H1 (cell line): ENCODE measurements at regions not wholly inside any gene's neighbourhood (a gene's known extent, or its start where the extent isn't known, plus 50 kb on each side); places are given as distances from the start of the nearest gene placed in this dataset.

ENCODE experiments used
- CTCF ChIA-PET: fragments of 300-600 bp; sonication (Branson Sonifier 250); formaldehyde crosslinking; loops from one replicate; lab custom pipeline; 2021; ENCODE audit not compliant: partially characterized antibody; lab: Charles Lee
- POLR2A ChIA-PET: fragments of 300-600 bp; sonication (Branson Sonifier 250); formaldehyde crosslinking; loops from one replicate; lab custom pipeline; 2021; ENCODE audit warnings: inconsistent platforms; ENCODE audit not compliant: partially characterized antibody; lab: Charles Lee
- DNase-seq, 2 experiments: peaks; one replicate each; pipeline versions ENCODE4 v3.0.0 to v3.0.0-alpha.2; 2010 to 2022; ENCODE audit warnings: low spot score in 2 of 2, low read depth in 1 of 2, mixed read lengths in 1 of 2
- FAIRE-seq: peaks from 2 replicates; lab custom pipeline; 2011; peaks lifted over from hg19 to GRCh38; lab: Jason Lieb, UNC
- H2AFZ ChIP-seq: 2 replicates; pipeline ENCODE4 v1.8.1; 2012; ENCODE audit warnings: low read length, inconsistent platforms
- H2AK5ac ChIP-seq: 2 replicates; pipeline ENCODE4 v1.6.1; 2013; ENCODE audit warnings: low read depth, low read length
- H2BK120ac ChIP-seq: replicated peaks from 2 replicates; pipeline ENCODE3; 2013; ENCODE audit warnings: low read depth, low read length, inconsistent platforms
- H2BK12ac ChIP-seq: 2 replicates; pipeline ENCODE4 v1.6.1; 2013; ENCODE audit warnings: low read depth, low read length
- H2BK15ac ChIP-seq: 2 replicates; pipeline ENCODE4 v1.6.1; 2013; ENCODE audit warnings: low read length
- H2BK20ac ChIP-seq: 2 replicates; pipeline ENCODE4 v1.6.1; 2013; ENCODE audit warnings: low read length
- H2BK5ac ChIP-seq: 2 replicates; pipeline ENCODE4 v1.6.1; 2013; ENCODE audit warnings: low read depth, low read length
- H3K14ac ChIP-seq: 2 replicates; pipeline ENCODE4 v1.6.1; 2013; ENCODE audit warnings: inconsistent platforms; ENCODE audit not compliant: insufficient read length
- H3K18ac ChIP-seq: 2 replicates; pipeline ENCODE4 v1.6.1; 2013; ENCODE audit warnings: low read length; ENCODE audit errors: extremely low read depth
- H3K23ac ChIP-seq: 2 replicates; pipeline ENCODE4 v1.6.1; 2013; ENCODE audit warnings: inconsistent platforms; ENCODE audit not compliant: insufficient read length
- H3K23me2 ChIP-seq: 2 replicates; pipeline ENCODE4 v1.6.1; 2013; ENCODE audit warnings: low read depth, low read length
- H3K27ac ChIP-seq: 2 replicates; pipeline ENCODE4 v1.6.1; 2011; ENCODE audit warnings: low read depth, low read length, inconsistent platforms
- H3K27me3 ChIP-seq, 4 experiments: replicated peaks in 1 of 4; 1 replicate in 1 of 4; 2 replicates in 3 of 4; pipeline versions ENCODE4 v1.6.1 to v1.8.1; 2011 to 2013; ENCODE audit warnings: low read length in 3 of 4, mild to moderate bottlenecking in 3 of 4, inconsistent platforms in 2 of 4, mixed read lengths in 2 of 4, moderate library complexity in 1 of 4; ENCODE audit not compliant: control insufficient read depth in 3 of 4, insufficient read depth in 3 of 4; ENCODE audit errors: extremely low read depth in 1 of 4
- H3K36me3 ChIP-seq, 4 experiments: 2 replicates each; pipeline versions ENCODE4 v1.6.1 to v1.8.1; 2011 to 2013; ENCODE audit warnings: mild to moderate bottlenecking in 4 of 4, low read length in 3 of 4, moderate library complexity in 2 of 4, control low read depth in 1 of 4, inconsistent platforms in 1 of 4; ENCODE audit not compliant: insufficient read depth in 4 of 4, control insufficient read depth in 2 of 4
- H3K4ac ChIP-seq: replicated peaks from 2 replicates; pipeline ENCODE3; 2013; ENCODE audit warnings: low read length, low read depth, mixed read lengths, inconsistent platforms; ENCODE audit not compliant: insufficient read length
- H3K4me1 ChIP-seq, 4 experiments: replicated peaks in 1 of 4; 1 replicate in 1 of 4; 2 replicates in 3 of 4; pipeline versions ENCODE4 v1.6.1 to v1.8.1; 2011 to 2013; ENCODE audit warnings: low read length in 3 of 4, inconsistent platforms in 2 of 4, mixed read lengths in 1 of 4; ENCODE audit not compliant: insufficient read depth in 4 of 4, control insufficient read depth in 3 of 4
- H3K4me2 ChIP-seq, 2 experiments: 2 replicates each; pipeline versions ENCODE4 v1.6.1 to v1.8.1; 2011 to 2013; ENCODE audit warnings: low read depth in 2 of 2, low read length in 2 of 2, control low read depth in 1 of 2, inconsistent platforms in 1 of 2, mild to moderate bottlenecking in 1 of 2; ENCODE audit not compliant: insufficient read depth in 1 of 2
- H3K4me3 ChIP-seq, 4 experiments: fragments of 200-600, 300-600 bp in 1 of 4; sonication (generic), shearing (Covaris generic), sonication (Bioruptor Twin) in 1 of 4; 2 replicates each; pipeline versions ENCODE4 v1.5.1 to v1.8.1; 2011 to 2016; ENCODE audit warnings: low read length in 4 of 4, low read depth in 3 of 4, control low read depth in 2 of 4, inconsistent platforms in 2 of 4, mild to moderate bottlenecking in 2 of 4, mixed read lengths in 1 of 4, moderate library complexity in 1 of 4; ENCODE audit not compliant: insufficient read depth in 2 of 4; ENCODE audit errors: extremely low read depth in 1 of 4
- H3K56ac ChIP-seq: replicated peaks from 2 replicates; pipeline ENCODE3; 2013; ENCODE audit warnings: low read depth, mild to moderate bottlenecking, mixed read lengths, low read length, inconsistent platforms; ENCODE audit not compliant: insufficient read length
- H3K79me1 ChIP-seq: 2 replicates; pipeline ENCODE4 v1.6.1; 2013; ENCODE audit warnings: low read depth, low read length, control low read depth
- H3K79me2 ChIP-seq, 2 experiments: 2 replicates each; pipeline versions ENCODE4 v1.6.1 to v1.8.1; 2012 to 2013; ENCODE audit warnings: low read length in 2 of 2, mild to moderate bottlenecking in 2 of 2, inconsistent platforms in 1 of 2; ENCODE audit not compliant: insufficient read depth in 2 of 2, control insufficient read depth in 1 of 2
- H3K9ac ChIP-seq, 4 experiments: replicated peaks in 1 of 4; 1 replicate in 1 of 4; 2 replicates in 3 of 4; pipeline versions ENCODE4 v1.6.1 to v1.8.1; 2011 to 2013; ENCODE audit warnings: low read depth in 3 of 4, low read length in 3 of 4, control low read depth in 2 of 4, mild to moderate bottlenecking in 2 of 4, moderate library complexity in 2 of 4, inconsistent platforms in 1 of 4; ENCODE audit errors: extremely low read depth in 1 of 4
- H3K9me3 ChIP-seq, 2 experiments: 2 replicates each; pipeline versions ENCODE4 v1.6.1 to v1.8.1; 2012 to 2013; ENCODE audit warnings: mild to moderate bottlenecking in 2 of 2, moderate library complexity in 2 of 2, control low read depth in 1 of 2, inconsistent platforms in 1 of 2, low read depth in 1 of 2, low read length in 1 of 2, mixed read lengths in 1 of 2; ENCODE audit not compliant: insufficient read depth in 2 of 2
- H4K20me1 ChIP-seq, 2 experiments: replicated peaks in 1 of 2; 2 replicates each; pipeline versions ENCODE3 to v1.8.1; 2011 to 2013; ENCODE audit warnings: inconsistent platforms in 2 of 2, low read length in 2 of 2, mild to moderate bottlenecking in 1 of 2; ENCODE audit not compliant: insufficient read depth in 2 of 2, control insufficient read depth in 1 of 2
- H4K5ac ChIP-seq: 2 replicates; pipeline ENCODE4 v1.6.1; 2013; ENCODE audit warnings: low read length, low read depth, mixed read lengths, inconsistent platforms; ENCODE audit not compliant: insufficient read length
- H4K8ac ChIP-seq: 2 replicates; pipeline ENCODE4 v1.8.0; 2013; ENCODE audit warnings: mild to moderate bottlenecking, moderate library complexity, low read length, inconsistent platforms; ENCODE audit not compliant: insufficient read depth; ENCODE audit errors: extremely low read depth
- H4K91ac ChIP-seq: replicated peaks from 2 replicates; pipeline ENCODE3; 2013; ENCODE audit warnings: low read length, mixed read lengths, inconsistent platforms; ENCODE audit not compliant: insufficient read length
- ZNF274 ChIP-seq: IDR thresholded peaks from 2 replicates; pipeline ENCODE4 v1.7.0; 2012; ENCODE audit warnings: low read length, borderline replicate concordance; ENCODE audit errors: extremely low read depth
- WGBS, 2 experiments: shearing (Covaris generic) in 1 of 2; methylation state at CpG; one replicate each; pipeline versions ENCODE4 v1.1.6 to v1.1.7; 2013 to 2015; ENCODE audit warnings: low lambda C conversion rate in 2 of 2, mixed read lengths in 2 of 2, inconsistent platforms in 1 of 2, low coverage in 1 of 2, missing lambda C conversion rate in 1 of 2; ENCODE audit not compliant: insufficient replicate concordance in 2 of 2, insufficient coverage in 1 of 2, insufficient read length in 1 of 2; ENCODE audit errors: extremely low coverage in 1 of 2, missing lambda C conversion rate in 1 of 2; 5-methylcytosine and 5-hydroxymethylcytosine counted together

DNA sequence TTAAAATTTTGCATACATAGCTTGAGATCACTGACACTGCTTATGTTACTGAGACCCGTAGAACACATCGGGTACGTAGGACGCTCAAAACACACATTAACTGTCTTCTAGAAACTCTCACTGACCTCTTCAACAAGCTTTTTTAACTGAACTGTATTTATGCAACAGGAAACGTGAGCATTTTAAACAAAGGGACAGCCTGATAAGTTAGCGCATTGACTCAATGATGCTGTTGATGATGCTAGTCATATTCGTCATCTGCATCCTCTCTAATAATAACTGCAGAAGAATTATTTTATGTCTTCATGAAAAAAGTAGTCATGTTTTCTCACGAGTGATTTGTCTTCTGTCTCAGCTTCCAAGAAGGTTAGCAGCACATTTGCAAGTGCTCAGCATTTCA lies 824.0 kb downstream of the DCDC2C start:
- Histone ChIP-seq H3K79me2 (no peaks in the 10 kb centered on the region), H2BK15ac (no peak overlapping the region), H3K23me2 (no peaks in the 10 kb centered on the region; the same call in 1 of the 2 replicates), H2AK5ac (no peak overlapping the region), H3K18ac (no peak overlapping the region), H3K9me3 (no peaks in the 10 kb centered on the region), H3K79me1 (no peaks in the 10 kb centered on the region), H2BK120ac (no peak overlapping the region), H3K4ac (no peak overlapping the region), H3K27me3 (no peaks in the 10 kb centered on the region), H3K36me3 (no peaks in the 10 kb centered on the region), H3K14ac (no peak overlapping the region), H2BK20ac (no peak overlapping the region), H2BK5ac (no peak overlapping the region), H2BK12ac (no peak overlapping the region), H3K23ac (no peak overlapping the region), H4K8ac (no peak overlapping the region), H4K20me1 (no peaks in the 10 kb centered on the region), H4K91ac (no peak overlapping the region), H2AFZ (no peak overlapping the region), H3K4me3 (no peak overlapping the region), H3K9ac (no peak overlapping the region), H4K5ac (no peak overlapping the region), H3K27ac (no peak overlapping the region), H3K4me2 (no peak overlapping the region), H3K4me1 (no peaks in the 10 kb centered on the region; a peak in 2 of 7 replicates), H3K56ac (no peak overlapping the region)
- POLR2A ChIA-PET, result no interaction called here
- TF ChIP-seq ZNF274, result no peak
- FAIRE-seq (no peak), DNase-seq (no peak)
- CTCF ChIA-PET, result no interaction called here
- 93% methylated on average over 8 of the region's 8 CpGs; no CpG with 5 or more reads in 1 of the 2 experiments for WGBS, 2 experiments
